ENCODE measurements at regions not wholly inside any gene's neighbourhood (a gene's known extent, or its start where the extent isn't known, plus 50 kb on each side); places are given as distances from the start of the nearest gene placed in this dataset.

GRCh38 chr16:51815523-51815922 lies 664.5 kb upstream of the SALL1 start:
- TF ChIP-seq SIX1 (CRISPR knock-in tag; IDR thresholded peaks at IDR 0.05; ENCODE audit: borderline replicate concordance) (no peak), ZNF441 (CRISPR knock-in tag; IDR thresholded peaks at IDR 0.05; ENCODE audit: borderline replicate concordance) (no peak), PHF8 (CRISPR knock-in tag; IDR thresholded peaks at IDR 0.05) (no peak), TCF7L2 (IDR thresholded peaks at IDR 0.05; ENCODE audit: low read depth, low read length) (no peak), TEAD3 (CRISPR knock-in tag; optimal IDR thresholded peaks at IDR 0.05; ENCODE audit: borderline replicate concordance) (no peak), CTCF (CRISPR knock-in tag; IDR thresholded peaks at IDR 0.05) (no peak), ZNF639 (CRISPR knock-in tag; conservative IDR thresholded peaks at IDR 0.05) (no peak), ZNF138 (CRISPR knock-in tag; IDR thresholded peaks at IDR 0.05; ENCODE audit: low read depth) (no peak)
- TF ChIP-seq, protein P1, sequence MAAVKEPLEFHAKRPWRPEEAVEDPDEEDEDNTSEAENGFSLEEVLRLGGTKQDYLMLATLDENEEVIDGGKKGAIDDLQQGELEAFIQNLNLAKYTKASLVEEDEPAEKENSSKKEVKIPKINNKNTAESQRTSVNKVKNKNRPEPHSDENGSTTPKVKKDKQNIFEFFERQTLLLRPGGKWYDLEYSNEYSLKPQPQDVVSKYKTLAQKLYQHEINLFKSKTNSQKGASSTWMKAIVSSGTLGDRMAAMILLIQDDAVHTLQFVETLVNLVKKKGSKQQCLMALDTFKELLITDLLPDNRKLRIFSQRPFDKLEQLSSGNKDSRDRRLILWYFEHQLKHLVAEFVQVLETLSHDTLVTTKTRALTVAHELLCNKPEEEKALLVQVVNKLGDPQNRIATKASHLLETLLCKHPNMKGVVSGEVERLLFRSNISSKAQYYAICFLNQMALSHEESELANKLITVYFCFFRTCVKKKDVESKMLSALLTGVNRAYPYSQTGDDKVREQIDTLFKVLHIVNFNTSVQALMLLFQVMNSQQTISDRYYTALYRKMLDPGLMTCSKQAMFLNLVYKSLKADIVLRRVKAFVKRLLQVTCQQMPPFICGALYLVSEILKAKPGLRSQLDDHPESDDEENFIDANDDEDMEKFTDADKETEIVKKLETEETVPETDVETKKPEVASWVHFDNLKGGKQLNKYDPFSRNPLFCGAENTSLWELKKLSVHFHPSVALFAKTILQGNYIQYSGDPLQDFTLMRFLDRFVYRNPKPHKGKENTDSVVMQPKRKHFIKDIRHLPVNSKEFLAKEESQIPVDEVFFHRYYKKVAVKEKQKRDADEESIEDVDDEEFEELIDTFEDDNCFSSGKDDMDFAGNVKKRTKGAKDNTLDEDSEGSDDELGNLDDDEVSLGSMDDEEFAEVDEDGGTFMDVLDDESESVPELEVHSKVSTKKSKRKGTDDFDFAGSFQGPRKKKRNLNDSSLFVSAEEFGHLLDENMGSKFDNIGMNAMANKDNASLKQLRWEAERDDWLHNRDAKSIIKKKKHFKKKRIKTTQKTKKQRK (IDR thresholded peaks at IDR 0.05; ENCODE audit: low read length) = no peak
